Activated naive CD4-positive, alpha-beta T cell treated with anti-CD3 and anti-CD28 coated beads, Interleukin-2, amount 50 U/mL, for 24 hours (primary cell): ENCODE measurements at regions not wholly inside any gene's neighbourhood (a gene's known extent, or its start where the extent isn't known, plus 50 kb on each side); places are given as distances from the start of the nearest gene placed in this dataset.

Experiments used
- H3K27ac Mint-ChIP-seq: one replicate; pipeline ENCODE4 v1.8.0; 2021; ENCODE audit warnings: mild to moderate bottlenecking, mixed read lengths
- H3K27me3 Mint-ChIP-seq: one replicate; pipeline ENCODE4 v1.8.0; 2021; ENCODE audit warnings: mixed read lengths
- H3K36me3 Mint-ChIP-seq: one replicate; pipeline ENCODE4 v1.8.0; 2021; ENCODE audit warnings: mixed read lengths
- H3K4me1 Mint-ChIP-seq: one replicate; pipeline ENCODE4 v1.8.0; 2021; ENCODE audit warnings: mixed read lengths
- H3K4me3 Mint-ChIP-seq: one replicate; pipeline ENCODE4 v1.8.0; 2021; ENCODE audit warnings: mild to moderate bottlenecking, mixed read lengths
- H3K9me3 Mint-ChIP-seq: one replicate; pipeline ENCODE4 v1.8.0; 2021; ENCODE audit warnings: mixed read lengths

DNA sequence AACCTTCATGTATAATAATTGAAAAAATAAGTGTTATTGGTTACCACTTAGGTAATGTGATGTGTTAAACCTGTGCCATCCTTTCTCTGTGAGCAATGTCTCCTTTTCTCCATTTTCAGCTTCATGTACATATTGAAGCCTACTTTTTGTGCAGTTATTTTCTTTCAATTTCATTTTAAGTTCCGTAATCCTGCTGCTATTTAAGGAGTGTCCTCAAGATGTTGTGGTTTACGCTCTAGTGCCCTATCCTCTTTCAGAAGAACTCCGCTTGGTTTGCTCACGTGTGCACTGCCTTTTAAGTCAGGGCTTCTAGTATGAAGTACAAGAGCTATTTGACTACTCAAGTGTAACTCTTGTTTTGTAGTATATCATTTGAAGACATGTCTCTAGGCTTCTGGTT is 2253.2 kb upstream of the TENM3 start:
- H3K4me1 Mint-ChIP-seq = no peaks in the 10 kb centered on the region
- no peak overlapping the region for H3K27ac Mint-ChIP-seq
- no peak overlapping the region for H3K4me3 Mint-ChIP-seq
- no peaks in the 10 kb centered on the region for H3K27me3 Mint-ChIP-seq
- no peaks in the 10 kb centered on the region for H3K9me3 Mint-ChIP-seq
- no peaks in the 10 kb centered on the region for H3K36me3 Mint-ChIP-seq

GRCh38 chr4:180009316-180009715 is 2233.9 kb upstream of the TENM3 start:
- H3K27me3 Mint-ChIP-seq = no peaks in the 10 kb centered on the region
- no peak overlapping the region for H3K27ac Mint-ChIP-seq
- H3K9me3 Mint-ChIP-seq = no peaks in the 10 kb centered on the region
- H3K4me1 Mint-ChIP-seq = no peaks in the 10 kb centered on the region
- H3K36me3 Mint-ChIP-seq = no peaks in the 10 kb centered on the region
- H3K4me3 Mint-ChIP-seq = no peak overlapping the region

- peaks cover 5% of the 10 kb centered on the region for H3K9me3 Mint-ChIP-seq
- no peak overlapping the region for H3K27ac Mint-ChIP-seq
- H3K27me3 Mint-ChIP-seq = no peaks in the 10 kb centered on the region
- H3K36me3 Mint-ChIP-seq = no peaks in the 10 kb centered on the region
- H3K4me1 Mint-ChIP-seq = no peaks in the 10 kb centered on the region
- H3K4me3 Mint-ChIP-seq = no peak overlapping the region
These were observed 2214.5 kb upstream of the TENM3 start for GRCh38 chr4:180028682-180029081.

DNA sequence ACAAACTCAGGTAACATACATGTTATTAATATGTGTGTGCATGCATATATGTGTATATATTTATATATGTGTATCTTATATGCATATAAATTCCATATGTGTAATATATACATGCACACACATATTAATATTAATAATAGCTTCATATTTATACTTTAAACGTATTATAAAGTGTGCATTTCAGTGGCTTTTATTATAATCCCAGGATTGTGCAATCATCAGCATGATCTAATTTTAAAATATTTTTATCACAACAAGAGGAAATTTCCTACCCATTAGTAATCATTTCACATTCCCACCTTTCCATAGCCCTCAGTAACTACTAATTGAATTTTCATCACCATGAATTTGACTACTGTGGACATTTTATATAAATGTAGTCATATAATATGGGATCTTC is 2211.9 kb upstream of the TENM3 start:
- no peaks in the 10 kb centered on the region for H3K4me1 Mint-ChIP-seq
- no peaks in the 10 kb centered on the region for H3K27me3 Mint-ChIP-seq
- H3K4me3 Mint-ChIP-seq = no peak overlapping the region
- H3K36me3 Mint-ChIP-seq = no peaks in the 10 kb centered on the region
- H3K9me3 Mint-ChIP-seq = peaks cover 8% of the 10 kb centered on the region
- no peak overlapping the region for H3K27ac Mint-ChIP-seq

DNA sequence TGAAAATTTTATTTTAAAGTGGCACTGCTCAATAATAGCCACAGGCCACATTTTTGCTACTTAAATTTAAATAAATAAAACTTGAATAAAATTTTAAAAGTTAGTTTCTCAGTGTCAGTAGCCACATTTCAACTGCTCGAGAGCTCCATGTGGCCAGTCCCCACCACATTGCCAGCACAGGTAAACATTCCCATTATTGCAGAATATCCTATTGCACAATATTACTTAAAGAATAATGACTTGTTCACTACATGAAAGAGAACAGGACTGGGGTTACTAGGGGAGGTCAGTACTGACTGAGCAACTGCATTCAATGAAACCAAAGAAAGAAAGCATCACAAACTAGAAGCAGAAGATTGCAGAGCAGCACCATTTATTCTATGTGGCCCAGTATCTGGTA is 2201.6 kb upstream of the TENM3 start:
- H3K36me3 Mint-ChIP-seq = no peaks in the 10 kb centered on the region
- peaks cover 12% of the 10 kb centered on the region for H3K9me3 Mint-ChIP-seq
- H3K4me3 Mint-ChIP-seq = no peak overlapping the region
- no peak overlapping the region for H3K27ac Mint-ChIP-seq
- no peaks in the 10 kb centered on the region for H3K27me3 Mint-ChIP-seq
- no peaks in the 10 kb centered on the region for H3K4me1 Mint-ChIP-seq

DNA sequence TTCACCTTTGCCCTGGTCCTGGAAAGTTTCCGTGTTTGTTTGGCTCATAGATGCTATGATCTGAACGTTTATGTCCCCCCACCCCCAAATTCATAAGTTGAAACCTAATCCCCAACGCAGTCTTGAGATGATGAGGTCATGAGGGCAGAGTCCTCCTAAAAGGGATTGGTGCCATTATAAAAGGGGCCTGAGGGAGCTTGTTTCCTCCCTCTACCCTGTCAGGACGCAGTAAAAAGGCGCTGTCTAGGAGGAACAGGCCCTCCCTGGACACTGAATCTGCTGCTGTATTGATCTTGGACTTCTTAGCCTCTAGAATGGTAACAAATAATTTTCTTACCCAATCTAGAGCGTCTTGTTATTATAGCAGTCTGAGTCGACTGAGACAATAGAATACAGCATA is 2190.6 kb upstream of the TENM3 start:
- no peak overlapping the region for H3K27ac Mint-ChIP-seq
- H3K36me3 Mint-ChIP-seq = no peaks in the 10 kb centered on the region
- no peak overlapping the region for H3K4me3 Mint-ChIP-seq
- H3K4me1 Mint-ChIP-seq = no peaks in the 10 kb centered on the region
- peaks cover 17% of the 10 kb centered on the region for H3K27me3 Mint-ChIP-seq
- H3K9me3 Mint-ChIP-seq = no peaks in the 10 kb centered on the region

GRCh38 chr4:180054291-180054690 is 2188.9 kb upstream of the TENM3 start:
- H3K27me3 Mint-ChIP-seq = peaks cover 19% of the 10 kb centered on the region
- H3K4me3 Mint-ChIP-seq = no peak overlapping the region
- no peaks in the 10 kb centered on the region for H3K4me1 Mint-ChIP-seq
- no peaks in the 10 kb centered on the region for H3K9me3 Mint-ChIP-seq
- H3K27ac Mint-ChIP-seq = no peak overlapping the region
- H3K36me3 Mint-ChIP-seq = no peaks in the 10 kb centered on the region

DNA sequence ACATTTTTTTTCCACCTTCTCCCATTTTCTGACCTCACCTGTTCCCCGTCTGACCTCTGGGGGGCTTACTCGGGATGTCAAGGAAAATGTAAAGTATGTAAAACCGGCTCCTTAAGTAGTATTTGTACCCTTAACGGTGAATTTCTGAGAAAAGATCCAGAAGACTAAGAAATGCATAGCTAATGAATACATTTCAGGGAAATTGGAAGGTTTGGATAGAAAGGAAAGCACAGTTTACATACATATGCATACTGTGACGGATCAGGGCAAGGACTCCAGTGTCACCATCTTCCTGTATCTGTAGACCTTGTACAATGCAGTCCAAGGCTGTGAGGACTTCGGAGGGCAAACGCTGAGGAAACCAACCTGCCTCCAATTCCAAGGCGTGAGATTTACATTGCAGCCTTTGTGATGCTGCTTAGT is 2185.9 kb upstream of the TENM3 start:
- H3K27me3 Mint-ChIP-seq = peaks cover 34% of the 10 kb centered on the region

GRCh38 chr4:180057891-180058671 is 2185.1 kb upstream of the TENM3 start:
- Mint-ChIP-seq H3K27ac (no peak overlapping the region), H3K36me3 (no peaks in the 10 kb centered on the region), H3K27me3 (peaks cover 34% of the 10 kb centered on the region), H3K4me1 (no peaks in the 10 kb centered on the region), H3K4me3 (no peak overlapping the region), H3K9me3 (no peaks in the 10 kb centered on the region)

More for the DNA sequence above, 2185.9 kb upstream of the TENM3 start:
- no peak overlapping the region for H3K27ac Mint-ChIP-seq
- H3K4me3 Mint-ChIP-seq = no peak overlapping the region
- H3K9me3 Mint-ChIP-seq = no peaks in the 10 kb centered on the region
- no peaks in the 10 kb centered on the region for H3K36me3 Mint-ChIP-seq
- no peaks in the 10 kb centered on the region for H3K4me1 Mint-ChIP-seq

- Mint-ChIP-seq H3K9me3 (no peaks in the 10 kb centered on the region), H3K27ac (no peak overlapping the region), H3K36me3 (no peaks in the 10 kb centered on the region), H3K4me3 (no peak overlapping the region), H3K27me3 (peaks cover 34% of the 10 kb centered on the region), H3K4me1 (no peaks in the 10 kb centered on the region)
These were observed 2184.4 kb upstream of the TENM3 start for GRCh38 chr4:180058691-180059215.

DNA sequence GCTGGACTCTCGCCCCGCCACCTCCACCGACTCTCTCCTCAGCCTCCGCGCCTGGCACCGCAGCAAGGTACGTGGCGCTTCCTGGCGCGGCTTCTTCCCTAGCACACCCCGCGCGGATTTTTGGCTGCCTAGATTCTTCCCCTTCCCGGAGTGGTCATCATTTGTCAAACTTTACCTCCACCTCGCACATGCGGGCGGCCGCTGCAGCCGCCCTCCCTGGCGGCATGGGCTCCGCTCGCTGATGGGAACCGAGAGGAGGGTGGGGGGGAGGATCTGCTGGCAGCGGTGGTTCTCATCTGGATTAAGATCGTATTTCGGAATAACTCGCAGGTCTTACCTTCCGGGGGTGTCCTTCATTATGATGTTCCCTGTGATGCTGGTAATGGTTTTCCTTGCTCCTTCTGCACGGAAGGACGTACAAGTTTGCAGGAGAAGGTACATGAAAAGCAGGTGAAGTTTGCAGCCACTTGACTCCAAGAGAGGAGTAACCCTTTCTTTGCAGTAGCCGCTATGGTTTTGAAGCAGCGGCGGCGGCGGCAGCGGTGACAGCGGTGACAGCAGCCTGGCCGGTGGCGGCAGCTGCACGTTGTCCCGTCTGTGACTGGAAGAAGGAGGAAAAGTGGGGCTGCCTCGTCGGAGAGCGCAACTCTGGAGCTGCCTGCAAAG is 2183.9 kb upstream of the TENM3 start:
- no peaks in the 10 kb centered on the region for H3K4me1 Mint-ChIP-seq
- no peaks in the 10 kb centered on the region for H3K36me3 Mint-ChIP-seq
- no peak overlapping the region for H3K4me3 Mint-ChIP-seq
- no peak overlapping the region for H3K27ac Mint-ChIP-seq
- H3K27me3 Mint-ChIP-seq = peaks cover 34% of the 10 kb centered on the region
- no peaks in the 10 kb centered on the region for H3K9me3 Mint-ChIP-seq

DNA sequence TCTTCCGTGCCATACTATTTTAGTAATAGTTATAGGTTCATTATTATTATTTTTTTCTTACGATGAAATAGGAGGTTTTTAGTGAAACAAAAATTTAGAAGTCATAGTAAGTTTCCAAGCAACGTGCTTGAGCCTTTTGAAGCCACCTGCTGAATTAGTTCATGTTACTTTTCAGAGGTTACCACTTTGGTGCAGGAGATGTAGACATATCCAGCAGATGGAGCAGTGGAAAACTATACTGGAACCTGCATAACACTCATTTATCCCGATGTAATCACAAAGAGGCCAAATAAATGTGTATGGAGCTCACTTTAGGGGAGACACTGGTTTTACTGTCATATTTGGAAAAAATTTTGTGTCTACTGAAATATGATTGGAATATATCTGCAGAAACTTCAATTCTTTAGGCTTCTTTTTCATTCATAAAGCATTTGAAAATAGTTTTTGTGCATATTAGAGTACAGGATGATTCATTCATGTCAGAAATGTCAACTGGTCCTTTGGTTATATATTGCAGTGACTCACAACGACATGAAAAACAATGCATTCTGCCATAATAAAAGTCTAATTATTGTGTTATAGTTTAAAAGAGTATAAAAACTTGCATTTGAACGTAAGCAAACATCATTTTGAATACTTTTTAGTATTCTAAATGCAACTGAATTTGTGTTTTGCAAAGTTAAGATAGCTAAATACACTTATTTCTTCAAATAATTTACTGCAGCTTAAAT is 2182.9 kb upstream of the TENM3 start:
- H3K4me1 Mint-ChIP-seq = no peaks in the 10 kb centered on the region
- no peaks in the 10 kb centered on the region for H3K9me3 Mint-ChIP-seq
- H3K27me3 Mint-ChIP-seq = peaks cover 34% of the 10 kb centered on the region
- H3K4me3 Mint-ChIP-seq = no peak overlapping the region
- H3K27ac Mint-ChIP-seq = no peak overlapping the region
- no peaks in the 10 kb centered on the region for H3K36me3 Mint-ChIP-seq

DNA sequence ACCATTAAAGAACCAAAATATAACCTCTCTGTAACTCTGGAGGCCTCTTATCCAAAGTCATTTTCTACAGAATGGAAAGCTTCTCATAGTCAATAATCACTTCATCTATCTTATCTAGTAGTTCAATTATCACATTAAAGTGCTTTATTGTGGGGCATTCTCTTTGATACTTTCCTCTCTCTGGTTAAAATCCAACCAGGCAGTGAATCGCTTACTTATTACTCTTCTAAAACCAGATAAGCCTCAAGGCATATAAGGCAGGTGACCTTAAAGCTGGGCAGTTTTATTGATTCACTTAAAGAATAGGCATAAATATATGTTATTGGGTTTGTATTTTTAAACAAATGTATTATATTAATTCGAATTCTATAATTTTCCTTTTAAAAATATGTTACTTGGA is 2162.1 kb upstream of the TENM3 start:
- Mint-ChIP-seq H3K9me3 (no peaks in the 10 kb centered on the region), H3K4me3 (no peak overlapping the region), H3K4me1 (no peaks in the 10 kb centered on the region), H3K27ac (no peak overlapping the region), H3K27me3 (no peaks in the 10 kb centered on the region), H3K36me3 (no peaks in the 10 kb centered on the region)

DNA sequence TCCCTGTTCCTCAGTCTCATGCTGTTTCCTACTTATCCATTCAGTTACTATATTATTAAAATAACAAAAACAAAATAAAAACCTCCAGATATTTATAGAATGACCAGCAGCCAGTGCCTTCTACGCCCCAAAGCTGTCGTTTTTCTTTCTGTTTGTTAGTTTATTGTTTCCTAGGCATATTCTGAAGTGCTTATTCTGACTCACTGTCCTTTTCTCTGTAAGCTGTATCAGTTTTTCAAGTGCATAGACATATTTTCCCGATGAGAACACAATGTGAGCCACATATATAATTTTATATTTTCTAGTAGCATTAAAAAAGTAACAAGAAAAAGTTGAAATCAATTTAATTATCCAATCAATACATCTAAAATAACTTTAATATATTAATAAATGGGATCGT is 2158.6 kb upstream of the TENM3 start:
- H3K9me3 Mint-ChIP-seq = no peaks in the 10 kb centered on the region
- H3K27me3 Mint-ChIP-seq = no peaks in the 10 kb centered on the region
- H3K4me3 Mint-ChIP-seq = no peak overlapping the region
- H3K27ac Mint-ChIP-seq = no peak overlapping the region
- no peaks in the 10 kb centered on the region for H3K36me3 Mint-ChIP-seq
- no peaks in the 10 kb centered on the region for H3K4me1 Mint-ChIP-seq

GRCh38 chr4:180086480-180087190 is 2156.6 kb upstream of the TENM3 start:
- Mint-ChIP-seq H3K27me3 (no peaks in the 10 kb centered on the region), H3K9me3 (no peaks in the 10 kb centered on the region), H3K4me1 (no peaks in the 10 kb centered on the region), H3K27ac (no peak overlapping the region), H3K4me3 (no peak overlapping the region), H3K36me3 (no peaks in the 10 kb centered on the region)
